ENCODE measurements at regions not wholly inside any gene's neighbourhood (a gene's known extent, or its start where the extent isn't known, plus 50 kb on each side); places are given as distances from the start of the nearest gene placed in this dataset.

GRCh38 chrX:131703646-131704045 lies 159.8 kb downstream of the OR13H1 start:
- Histone ChIP-seq H3K36me3 (ENCODE audit: control insufficient read depth, insufficient read depth, low read length) (no peaks in the 10 kb centered on the region; the same call in 1 of the 2 replicates), H3K9me3 (ENCODE audit: control insufficient read depth, insufficient read depth, low read length) (no peaks in the 10 kb centered on the region), H3K4me1 (ENCODE audit: control insufficient read depth, insufficient read depth, low read length) (no peaks in the 10 kb centered on the region), H3K27me3 (ENCODE audit: control insufficient read depth, insufficient read depth, low read length) (no peaks in the 10 kb centered on the region), H3K4me3 (ENCODE audit: low read length) (no peak overlapping the region), H3K27ac (ENCODE audit: low read length) (no peak overlapping the region)
- no peak for DNase-seq (ENCODE audit: low read depth, low spot score)
- no CpG with 5 or more reads among the region's 6 CpGs for WGBS (ENCODE audit: insufficient coverage, insufficient read length)

- Histone ChIP-seq H3K36me3 (ENCODE audit: control insufficient read depth, insufficient read depth, low read length) (no peaks in the 10 kb centered on the region; the same call in 1 of the 2 replicates), H3K27me3 (ENCODE audit: control insufficient read depth, insufficient read depth, low read length) (no peaks in the 10 kb centered on the region), H3K4me1 (ENCODE audit: control insufficient read depth, insufficient read depth, low read length) (no peaks in the 10 kb centered on the region), H3K27ac (ENCODE audit: low read length) (no peak overlapping the region), H3K9me3 (ENCODE audit: control insufficient read depth, insufficient read depth, low read length) (no peaks in the 10 kb centered on the region), H3K4me3 (ENCODE audit: low read length) (no peak overlapping the region)
- no peak for DNase-seq (ENCODE audit: low read depth, low spot score)
- no CpG with 5 or more reads among the region's 17 CpGs for WGBS (ENCODE audit: insufficient coverage, insufficient read length)
These were observed 160.3 kb downstream of the OR13H1 start for GRCh38 chrX:131704136-131704695.

- Histone ChIP-seq H3K27ac (ENCODE audit: low read length) (no peak overlapping the region), H3K4me1 (ENCODE audit: control insufficient read depth, insufficient read depth, low read length) (no peaks in the 10 kb centered on the region), H3K9me3 (ENCODE audit: control insufficient read depth, insufficient read depth, low read length) (no peaks in the 10 kb centered on the region; the same call in 1 of the 2 replicates), H3K36me3 (ENCODE audit: control insufficient read depth, insufficient read depth, low read length) (peaks cover 4% of the 10 kb centered on the region; the same call in 1 of the 2 replicates), H3K27me3 (ENCODE audit: control insufficient read depth, insufficient read depth, low read length) (no peaks in the 10 kb centered on the region), H3K4me3 (ENCODE audit: low read length) (no peak overlapping the region)
- DNase-seq (ENCODE audit: low read depth, low spot score): no peak
- no CpG with 5 or more reads among the region's 6 CpGs for WGBS (ENCODE audit: insufficient coverage, insufficient read length)
These were observed 165.7 kb downstream of the OR13H1 start for GRCh38 chrX:131709553-131709952.

GRCh38 chrX:131711478-131711867 lies 167.6 kb downstream of the OR13H1 start:
- H3K27me3 ChIP-seq (ENCODE audit: control insufficient read depth, insufficient read depth, low read length): no peaks in the 10 kb centered on the region
- H3K27ac ChIP-seq (ENCODE audit: low read length): no peak overlapping the region
- peaks cover 4% of the 10 kb centered on the region; the same call in 1 of the 2 replicates for H3K36me3 ChIP-seq (ENCODE audit: control insufficient read depth, insufficient read depth, low read length)
- WGBS (ENCODE audit: insufficient coverage, insufficient read length): no CpG with 5 or more reads among the region's 8 CpGs
- no peak for DNase-seq (ENCODE audit: low read depth, low spot score)
- no peak overlapping the region for H3K4me3 ChIP-seq (ENCODE audit: low read length)
- no peaks in the 10 kb centered on the region for H3K4me1 ChIP-seq (ENCODE audit: control insufficient read depth, insufficient read depth, low read length)
- no peaks in the 10 kb centered on the region; the same call in 1 of the 2 replicates for H3K9me3 ChIP-seq (ENCODE audit: control insufficient read depth, insufficient read depth, low read length)

GRCh38 chrX:131723646-131724045 lies 179.8 kb downstream of the OR13H1 start:
- Histone ChIP-seq H3K27ac (ENCODE audit: low read length) (no peak overlapping the region), H3K4me3 (ENCODE audit: low read length) (no peak overlapping the region), H3K27me3 (ENCODE audit: control insufficient read depth, insufficient read depth, low read length) (no peaks in the 10 kb centered on the region), H3K36me3 (ENCODE audit: control insufficient read depth, insufficient read depth, low read length) (no peaks in the 10 kb centered on the region), H3K9me3 (ENCODE audit: control insufficient read depth, insufficient read depth, low read length) (no peaks in the 10 kb centered on the region), H3K4me1 (ENCODE audit: control insufficient read depth, insufficient read depth, low read length) (no peaks in the 10 kb centered on the region)
- no CpG with 5 or more reads among the region's 1 CpG for WGBS (ENCODE audit: insufficient coverage, insufficient read length)
- DNase-seq (ENCODE audit: low read depth, low spot score): no peak

GRCh38 chrX:131724292-131724691 lies 180.4 kb downstream of the OR13H1 start:
- Histone ChIP-seq H3K27me3 (ENCODE audit: control insufficient read depth, insufficient read depth, low read length) (no peaks in the 10 kb centered on the region), H3K4me1 (ENCODE audit: control insufficient read depth, insufficient read depth, low read length) (no peaks in the 10 kb centered on the region), H3K27ac (ENCODE audit: low read length) (no peak overlapping the region), H3K4me3 (ENCODE audit: low read length) (no peak overlapping the region), H3K36me3 (ENCODE audit: control insufficient read depth, insufficient read depth, low read length) (no peaks in the 10 kb centered on the region), H3K9me3 (ENCODE audit: control insufficient read depth, insufficient read depth, low read length) (no peaks in the 10 kb centered on the region)
- WGBS (ENCODE audit: insufficient coverage, insufficient read length): no CpG with 5 or more reads among the region's 2 CpGs
- DNase-seq (ENCODE audit: low read depth, low spot score): no peak

GRCh38 chrX:131725001-131725654 lies 181.3 kb downstream of the OR13H1 start:
- no peak overlapping the region for H3K4me3 ChIP-seq (ENCODE audit: low read length)
- H3K36me3 ChIP-seq (ENCODE audit: control insufficient read depth, insufficient read depth, low read length): no peaks in the 10 kb centered on the region
- WGBS (ENCODE audit: insufficient coverage, insufficient read length): no CpG with 5 or more reads among the region's 7 CpGs
- no peaks in the 10 kb centered on the region for H3K27me3 ChIP-seq (ENCODE audit: control insufficient read depth, insufficient read depth, low read length)
- DNase-seq (ENCODE audit: low read depth, low spot score): no peak
- H3K9me3 ChIP-seq (ENCODE audit: control insufficient read depth, insufficient read depth, low read length): no peaks in the 10 kb centered on the region
- no peak overlapping the region for H3K27ac ChIP-seq (ENCODE audit: low read length)
- H3K4me1 ChIP-seq (ENCODE audit: control insufficient read depth, insufficient read depth, low read length): no peaks in the 10 kb centered on the region

GRCh38 chrX:131727778-131728177 lies 183.9 kb downstream of the OR13H1 start:
- H3K27me3 ChIP-seq (ENCODE audit: control insufficient read depth, insufficient read depth, low read length): no peaks in the 10 kb centered on the region
- H3K4me1 ChIP-seq (ENCODE audit: control insufficient read depth, insufficient read depth, low read length): no peaks in the 10 kb centered on the region
- no peak overlapping the region for H3K4me3 ChIP-seq (ENCODE audit: low read length)
- no peaks in the 10 kb centered on the region; the same call in 1 of the 2 replicates for H3K36me3 ChIP-seq (ENCODE audit: control insufficient read depth, insufficient read depth, low read length)
- no peaks in the 10 kb centered on the region for H3K9me3 ChIP-seq (ENCODE audit: control insufficient read depth, insufficient read depth, low read length)
- WGBS (ENCODE audit: insufficient coverage, insufficient read length): no CpG with 5 or more reads among the region's 9 CpGs
- no peak overlapping the region for H3K27ac ChIP-seq (ENCODE audit: low read length)
- no peak for DNase-seq (ENCODE audit: low read depth, low spot score)

GRCh38 chrX:131728295-131729145 lies 184.6 kb downstream of the OR13H1 start:
- Histone ChIP-seq H3K4me3 (ENCODE audit: low read length) (no peak overlapping the region), H3K9me3 (ENCODE audit: control insufficient read depth, insufficient read depth, low read length) (no peaks in the 10 kb centered on the region), H3K27ac (ENCODE audit: low read length) (no peak overlapping the region), H3K4me1 (ENCODE audit: control insufficient read depth, insufficient read depth, low read length) (no peaks in the 10 kb centered on the region), H3K36me3 (ENCODE audit: control insufficient read depth, insufficient read depth, low read length) (no peaks in the 10 kb centered on the region; the same call in 1 of the 2 replicates), H3K27me3 (ENCODE audit: control insufficient read depth, insufficient read depth, low read length) (no peaks in the 10 kb centered on the region)
- no peak for DNase-seq (ENCODE audit: low read depth, low spot score)
- no CpG with 5 or more reads among the region's 19 CpGs for WGBS (ENCODE audit: insufficient coverage, insufficient read length)

- Histone ChIP-seq H3K27me3 (ENCODE audit: control insufficient read depth, insufficient read depth, low read length) (no peaks in the 10 kb centered on the region), H3K9me3 (ENCODE audit: control insufficient read depth, insufficient read depth, low read length) (no peaks in the 10 kb centered on the region), H3K27ac (ENCODE audit: low read length) (no peak overlapping the region), H3K36me3 (ENCODE audit: control insufficient read depth, insufficient read depth, low read length) (peaks cover 3% of the 10 kb centered on the region; the same call in 1 of the 2 replicates), H3K4me3 (ENCODE audit: low read length) (no peak overlapping the region), H3K4me1 (ENCODE audit: control insufficient read depth, insufficient read depth, low read length) (no peaks in the 10 kb centered on the region)
- no CpG with 5 or more reads among the region's 15 CpGs for WGBS (ENCODE audit: insufficient coverage, insufficient read length)
- DNase-seq (ENCODE audit: low read depth, low spot score): no peak
These were observed 185.4 kb downstream of the OR13H1 start for GRCh38 chrX:131729295-131729694.

All from iPS DF 6.9 (cell line).